ENCODE measurements at regions not wholly inside any gene's neighbourhood (a gene's known extent, or its start where the extent isn't known, plus 50 kb on each side); places are given as distances from the start of the nearest gene placed in this dataset.

GRCh38 chr12:48286665-48287064 is 64.1 kb downstream of the ZNF641 start:
- Histone ChIP-seq H3K27ac (ENCODE audit: low read depth, low read length) (no peak overlapping the region), H3K4me1 (ENCODE audit: control insufficient read depth in 5 of 5, insufficient read depth in 5 of 5, low read length in 5 of 5) (peaks cover 0 to 10% (median 4%) of the 10 kb centered on the region in 5 donors), H3K9me3 (ENCODE audit: control insufficient read depth in 5 of 5, low read length in 5 of 5) (no peaks in the 10 kb centered on the region), H3K9ac (ENCODE audit: low read length in 5 of 5) (no peak overlapping the region), H3K4me3 (ENCODE audit: low read depth in 1 of 5, low read length in 5 of 5) (no peak overlapping the region), H3K36me3 (ENCODE audit: control insufficient read depth in 5 of 5, insufficient read depth in 5 of 5, low read length in 5 of 5) (no peaks in the 10 kb centered on the region), H3K27me3 (ENCODE audit: control insufficient read depth in 5 of 5, insufficient read depth in 4 of 5, low read length in 5 of 5) (peaks cover 0 to 3% (median 2%) of the 10 kb centered on the region in 5 donors)

DNA sequence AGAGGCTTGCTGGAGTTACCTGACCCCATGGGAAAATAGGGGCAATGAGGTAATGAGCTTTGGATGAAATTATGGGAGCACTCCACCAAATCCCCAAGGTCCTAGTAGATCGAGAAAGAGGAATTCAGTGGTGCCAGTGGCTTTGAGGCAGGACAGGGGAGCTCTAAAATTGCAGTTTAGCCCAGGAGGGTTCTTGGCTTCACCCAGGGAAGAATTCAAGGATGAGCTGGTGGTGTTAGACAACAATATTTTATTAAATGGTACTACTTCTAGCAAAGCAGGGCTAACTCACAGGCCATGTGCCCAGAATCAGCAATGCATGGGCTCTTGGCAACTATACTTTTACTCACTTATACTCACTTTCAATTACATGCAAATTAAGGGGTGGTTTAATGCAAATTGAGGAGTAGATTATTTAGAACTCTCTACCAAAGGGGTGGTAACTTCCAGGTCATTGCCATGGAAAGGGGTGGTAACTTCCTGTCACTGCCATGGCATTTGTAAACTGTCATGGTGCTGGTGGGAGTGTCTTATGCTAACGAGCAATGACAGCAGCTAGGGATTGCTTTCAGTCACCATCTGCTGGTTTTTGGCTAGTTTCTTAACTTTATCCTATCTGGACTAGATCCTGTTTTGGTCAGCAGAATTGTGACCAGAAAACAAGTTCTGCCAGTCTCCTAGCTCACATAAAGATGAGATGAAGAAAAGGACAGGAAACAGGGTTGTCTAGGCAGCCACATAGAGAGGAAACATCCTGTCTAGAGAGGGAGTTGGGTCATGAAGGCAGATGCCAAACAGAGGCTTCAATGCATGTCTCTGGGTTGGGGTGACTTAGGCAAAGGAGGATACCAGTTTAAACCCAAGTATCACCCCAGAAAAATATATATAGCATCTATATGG is 64.7 kb downstream of the ZNF641 start:
- H3K4me3 ChIP-seq (ENCODE audit: low read depth in 1 of 5, low read length in 5 of 5) = peak overlapping the region in 2 of 5 donors; percentile 2 to 8
- H3K27me3 ChIP-seq (ENCODE audit: control insufficient read depth in 5 of 5, insufficient read depth in 4 of 5, low read length in 5 of 5) = peaks cover 0 to 3% (median 2%) of the 10 kb centered on the region in 5 donors
- peaks cover 0 to 10% (median 4%) of the 10 kb centered on the region in 5 donors for H3K4me1 ChIP-seq (ENCODE audit: control insufficient read depth in 5 of 5, insufficient read depth in 5 of 5, low read length in 5 of 5)
- no peak overlapping the region for H3K9ac ChIP-seq (ENCODE audit: low read length in 5 of 5)
- H3K36me3 ChIP-seq (ENCODE audit: control insufficient read depth in 5 of 5, insufficient read depth in 5 of 5, low read length in 5 of 5) = no peaks in the 10 kb centered on the region
- H3K9me3 ChIP-seq (ENCODE audit: control insufficient read depth in 5 of 5, low read length in 5 of 5) = no peaks in the 10 kb centered on the region
- no peak overlapping the region for H3K27ac ChIP-seq (ENCODE audit: low read depth, low read length)

DNA sequence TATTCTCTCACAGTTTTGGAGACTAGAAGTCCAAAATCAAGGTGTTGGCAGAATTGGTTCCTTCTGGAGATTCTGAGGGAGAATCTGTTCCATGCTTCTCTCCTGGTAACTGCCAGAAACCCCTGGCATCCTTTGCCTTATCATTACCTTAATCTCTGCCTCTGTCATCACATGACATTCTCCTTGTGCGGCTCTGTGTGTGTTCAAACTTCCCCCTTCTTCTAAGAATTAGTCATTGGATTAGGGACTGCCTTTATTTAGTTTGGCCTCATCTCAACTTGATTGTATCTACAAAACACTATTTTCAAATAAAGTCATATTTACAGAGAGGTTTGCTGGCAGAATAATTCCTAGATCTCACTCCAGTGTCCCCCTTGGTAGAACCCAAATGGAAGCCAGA is 68.9 kb downstream of the ZNF641 start:
- H3K27me3 ChIP-seq (ENCODE audit: control insufficient read depth in 5 of 5, insufficient read depth in 4 of 5, low read length in 5 of 5) = no peaks in the 10 kb centered on the region
- no peaks in the 10 kb centered on the region for H3K36me3 ChIP-seq (ENCODE audit: control insufficient read depth in 5 of 5, insufficient read depth in 5 of 5, low read length in 5 of 5)
- H3K4me1 ChIP-seq (ENCODE audit: control insufficient read depth in 5 of 5, insufficient read depth in 5 of 5, low read length in 5 of 5) = peaks cover 0 to 10% (median 4%) of the 10 kb centered on the region in 5 donors
- H3K9me3 ChIP-seq (ENCODE audit: control insufficient read depth in 5 of 5, low read length in 5 of 5) = peaks cover 0 to 4% (median under 1%) of the 10 kb centered on the region in 5 donors
- no peak overlapping the region for H3K9ac ChIP-seq (ENCODE audit: low read length in 5 of 5)
- no peak overlapping the region for H3K4me3 ChIP-seq (ENCODE audit: low read depth in 1 of 5, low read length in 5 of 5)
- no peak overlapping the region for H3K27ac ChIP-seq (ENCODE audit: low read depth, low read length)

DNA sequence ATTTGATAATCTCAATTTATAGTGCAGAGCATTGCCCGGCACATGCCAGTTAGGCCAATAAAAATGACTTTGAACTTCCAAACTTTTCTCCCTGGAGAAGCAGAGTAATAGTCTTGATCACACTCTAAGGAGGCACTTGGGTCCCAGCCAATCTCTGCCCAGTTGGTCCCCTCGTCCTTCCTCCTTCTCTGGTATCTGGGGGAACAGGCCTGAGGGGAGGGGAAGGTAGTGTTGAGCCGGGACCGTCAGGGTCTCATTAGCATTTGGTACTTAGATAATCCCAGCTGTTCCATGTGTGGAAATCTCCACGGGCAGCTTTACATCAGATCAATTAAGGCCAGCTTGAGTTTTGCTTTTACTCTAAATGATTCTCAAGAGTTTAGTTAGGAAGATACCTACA is 70.1 kb downstream of the ZNF641 start:
- no peaks in the 10 kb centered on the region for H3K36me3 ChIP-seq (ENCODE audit: control insufficient read depth in 5 of 5, insufficient read depth in 5 of 5, low read length in 5 of 5)
- H3K9ac ChIP-seq (ENCODE audit: low read length in 5 of 5) = no peak overlapping the region
- no peak overlapping the region for H3K27ac ChIP-seq (ENCODE audit: low read depth, low read length)
- H3K9me3 ChIP-seq (ENCODE audit: control insufficient read depth in 5 of 5, low read length in 5 of 5) = peaks cover 0 to 7% (median 5%) of the 10 kb centered on the region in 5 donors
- H3K4me3 ChIP-seq (ENCODE audit: low read depth in 1 of 5, low read length in 5 of 5) = no peak overlapping the region
- no peaks in the 10 kb centered on the region for H3K27me3 ChIP-seq (ENCODE audit: control insufficient read depth in 5 of 5, insufficient read depth in 4 of 5, low read length in 5 of 5)
- no peaks in the 10 kb centered on the region for H3K4me1 ChIP-seq (ENCODE audit: control insufficient read depth in 5 of 5, insufficient read depth in 5 of 5, low read length in 5 of 5)

DNA sequence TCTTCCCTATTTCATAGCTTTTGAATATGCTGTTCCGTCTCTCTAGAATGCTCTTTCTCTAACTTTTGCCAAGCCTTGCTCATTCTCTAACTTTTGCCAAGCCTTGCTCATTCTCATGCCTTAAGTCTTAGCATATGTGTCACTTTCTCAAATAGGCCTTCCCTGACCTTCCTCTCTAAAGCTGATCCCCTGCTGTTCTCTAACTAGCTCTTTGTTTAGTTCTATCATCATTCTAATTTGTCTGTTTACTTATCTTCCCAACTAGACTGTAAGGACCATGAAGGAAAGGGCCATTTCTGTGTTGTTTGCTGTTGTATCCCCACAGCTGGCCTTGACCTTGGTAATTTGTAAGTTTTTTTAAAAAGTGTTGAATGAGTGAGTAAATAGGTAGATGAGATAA is 71.1 kb downstream of the ZNF641 start:
- H3K27ac ChIP-seq (ENCODE audit: low read depth, low read length) = no peak overlapping the region
- H3K36me3 ChIP-seq (ENCODE audit: control insufficient read depth in 5 of 5, insufficient read depth in 5 of 5, low read length in 5 of 5) = no peaks in the 10 kb centered on the region
- H3K4me1 ChIP-seq (ENCODE audit: control insufficient read depth in 5 of 5, insufficient read depth in 5 of 5, low read length in 5 of 5) = no peaks in the 10 kb centered on the region
- H3K9me3 ChIP-seq (ENCODE audit: control insufficient read depth in 5 of 5, low read length in 5 of 5) = peaks cover 0 to 8% (median 5%) of the 10 kb centered on the region in 5 donors
- no peaks in the 10 kb centered on the region for H3K27me3 ChIP-seq (ENCODE audit: control insufficient read depth in 5 of 5, insufficient read depth in 4 of 5, low read length in 5 of 5)
- no peak overlapping the region for H3K4me3 ChIP-seq (ENCODE audit: low read depth in 1 of 5, low read length in 5 of 5)
- H3K9ac ChIP-seq (ENCODE audit: low read length in 5 of 5) = no peak overlapping the region

DNA sequence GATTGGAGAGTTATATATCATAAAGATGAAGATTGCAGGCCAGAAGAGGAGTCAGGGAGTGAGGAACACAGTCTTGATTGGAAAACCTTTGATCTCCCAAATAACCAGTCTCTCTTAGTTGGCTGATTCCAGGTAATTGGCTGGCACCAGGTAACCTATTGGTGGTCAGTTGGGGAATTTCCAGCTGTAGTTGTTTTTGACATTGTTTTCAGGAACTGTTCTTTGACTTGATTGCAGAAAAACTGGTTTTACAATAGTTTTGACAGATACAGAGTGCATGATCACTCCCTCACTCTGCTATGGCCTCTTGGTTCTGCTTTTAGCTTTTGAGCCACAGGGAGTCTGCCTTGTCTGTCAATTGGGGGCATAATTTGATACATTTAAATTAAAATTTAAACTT is 71.6 kb downstream of the ZNF641 start:
- Histone ChIP-seq H3K9ac (ENCODE audit: low read length in 5 of 5) (no peak overlapping the region), H3K4me3 (ENCODE audit: low read depth in 1 of 5, low read length in 5 of 5) (no peak overlapping the region), H3K27ac (ENCODE audit: low read depth, low read length) (no peak overlapping the region), H3K27me3 (ENCODE audit: control insufficient read depth in 5 of 5, insufficient read depth in 4 of 5, low read length in 5 of 5) (no peaks in the 10 kb centered on the region), H3K9me3 (ENCODE audit: control insufficient read depth in 5 of 5, low read length in 5 of 5) (peaks cover 0 to 8% (median 5%) of the 10 kb centered on the region in 5 donors), H3K36me3 (ENCODE audit: control insufficient read depth in 5 of 5, insufficient read depth in 5 of 5, low read length in 5 of 5) (no peaks in the 10 kb centered on the region), H3K4me1 (ENCODE audit: control insufficient read depth in 5 of 5, insufficient read depth in 5 of 5, low read length in 5 of 5) (no peaks in the 10 kb centered on the region)

GRCh38 chr12:48276621-48277020 is 73.5 kb upstream of the OR10AD1 start:
- H3K36me3 ChIP-seq (ENCODE audit: control insufficient read depth in 5 of 5, insufficient read depth in 5 of 5, low read length in 5 of 5) = no peaks in the 10 kb centered on the region
- H3K27ac ChIP-seq (ENCODE audit: low read depth, low read length) = no peak overlapping the region
- H3K9ac ChIP-seq (ENCODE audit: low read length in 5 of 5) = no peak overlapping the region
- H3K27me3 ChIP-seq (ENCODE audit: control insufficient read depth in 5 of 5, insufficient read depth in 4 of 5, low read length in 5 of 5) = no peaks in the 10 kb centered on the region
- H3K4me1 ChIP-seq (ENCODE audit: control insufficient read depth in 5 of 5, insufficient read depth in 5 of 5, low read length in 5 of 5) = no peaks in the 10 kb centered on the region
- H3K4me3 ChIP-seq (ENCODE audit: low read depth in 1 of 5, low read length in 5 of 5) = no peak overlapping the region
- peaks cover 0 to 8% (median 5%) of the 10 kb centered on the region in 5 donors for H3K9me3 ChIP-seq (ENCODE audit: control insufficient read depth in 5 of 5, low read length in 5 of 5)

GRCh38 chr12:48266826-48267225 is 63.7 kb upstream of the OR10AD1 start:
- no peak overlapping the region for H3K4me3 ChIP-seq (ENCODE audit: low read depth in 1 of 5, low read length in 5 of 5)
- H3K9me3 ChIP-seq (ENCODE audit: control insufficient read depth in 5 of 5, low read length in 5 of 5) = no peaks in the 10 kb centered on the region
- no peak overlapping the region for H3K9ac ChIP-seq (ENCODE audit: low read length in 5 of 5)
- no peak overlapping the region for H3K27ac ChIP-seq (ENCODE audit: low read depth, low read length)
- no peaks in the 10 kb centered on the region for H3K27me3 ChIP-seq (ENCODE audit: control insufficient read depth in 5 of 5, insufficient read depth in 4 of 5, low read length in 5 of 5)
- H3K36me3 ChIP-seq (ENCODE audit: control insufficient read depth in 5 of 5, insufficient read depth in 5 of 5, low read length in 5 of 5) = no peaks in the 10 kb centered on the region
- H3K4me1 ChIP-seq (ENCODE audit: control insufficient read depth in 5 of 5, insufficient read depth in 5 of 5, low read length in 5 of 5) = no peaks in the 10 kb centered on the region

DNA sequence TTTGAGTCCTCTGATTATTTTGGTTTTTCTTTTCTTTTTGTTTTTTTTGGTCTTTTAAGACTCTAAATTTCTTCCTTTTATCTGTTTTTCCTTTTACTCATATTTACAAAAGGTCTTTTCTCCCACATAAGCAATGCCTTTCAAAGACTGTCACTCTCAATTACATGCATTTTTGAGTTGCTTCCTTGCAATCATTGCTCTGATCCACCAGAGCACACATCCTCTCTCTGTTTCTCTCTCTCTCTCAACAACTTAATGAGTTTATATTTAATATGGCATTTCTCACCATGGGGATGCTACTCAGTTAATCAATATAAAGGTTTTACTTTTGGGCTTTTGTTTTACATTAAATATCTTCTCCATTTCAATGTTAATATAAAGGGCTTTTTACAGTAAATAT is 62.7 kb upstream of the OR10AD1 start:
- Histone ChIP-seq H3K9ac (ENCODE audit: low read length in 5 of 5) (no peak overlapping the region), H3K9me3 (ENCODE audit: control insufficient read depth in 5 of 5, low read length in 5 of 5) (no peaks in the 10 kb centered on the region), H3K4me1 (ENCODE audit: control insufficient read depth in 5 of 5, insufficient read depth in 5 of 5, low read length in 5 of 5) (no peaks in the 10 kb centered on the region), H3K27ac (ENCODE audit: low read depth, low read length) (no peak overlapping the region), H3K4me3 (ENCODE audit: low read depth in 1 of 5, low read length in 5 of 5) (no peak overlapping the region), H3K36me3 (ENCODE audit: control insufficient read depth in 5 of 5, insufficient read depth in 5 of 5, low read length in 5 of 5) (no peaks in the 10 kb centered on the region), H3K27me3 (ENCODE audit: control insufficient read depth in 5 of 5, insufficient read depth in 4 of 5, low read length in 5 of 5) (no peaks in the 10 kb centered on the region)

DNA sequence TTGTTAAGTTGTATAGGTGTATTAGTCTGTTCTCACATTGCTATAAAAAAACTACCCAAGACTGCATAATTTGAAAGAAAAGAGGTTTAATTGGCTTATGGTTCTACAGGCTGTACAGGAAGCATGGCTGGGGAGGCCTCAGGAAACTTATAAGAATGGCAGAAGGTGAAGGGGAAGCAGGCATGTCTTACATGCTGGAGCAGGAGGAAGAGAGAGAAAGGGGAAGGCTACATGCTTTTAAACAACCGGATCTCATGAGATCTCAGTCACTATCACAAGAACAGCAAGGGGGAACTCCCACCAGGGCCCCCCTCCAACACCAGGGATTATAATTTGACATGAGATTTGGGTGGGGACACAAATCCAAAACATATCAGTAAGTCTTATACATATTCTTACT is 60.5 kb upstream of the OR10AD1 start:
- no peaks in the 10 kb centered on the region for H3K9me3 ChIP-seq (ENCODE audit: control insufficient read depth in 5 of 5, low read length in 5 of 5)
- H3K9ac ChIP-seq (ENCODE audit: low read length in 5 of 5) = no peak overlapping the region
- H3K27me3 ChIP-seq (ENCODE audit: control insufficient read depth in 5 of 5, insufficient read depth in 4 of 5, low read length in 5 of 5) = no peaks in the 10 kb centered on the region
- no peaks in the 10 kb centered on the region for H3K4me1 ChIP-seq (ENCODE audit: control insufficient read depth in 5 of 5, insufficient read depth in 5 of 5, low read length in 5 of 5)
- H3K4me3 ChIP-seq (ENCODE audit: low read depth in 1 of 5, low read length in 5 of 5) = no peak overlapping the region
- no peak overlapping the region for H3K27ac ChIP-seq (ENCODE audit: low read depth, low read length)
- H3K36me3 ChIP-seq (ENCODE audit: control insufficient read depth in 5 of 5, insufficient read depth in 5 of 5, low read length in 5 of 5) = no peaks in the 10 kb centered on the region
